GM12878 (cell line): ENCODE measurements at regions not wholly inside any gene's neighbourhood (a gene's known extent, or its start where the extent isn't known, plus 50 kb on each side); places are given as distances from the start of the nearest gene placed in this dataset.

ENCODE experiments used
- ATAC-seq: fragments of 200-7000 bp; cut with Tn5 transposase; 3 replicates; pipeline ENCODE4 v1.9.1; 2020; ENCODE audit warnings: mild to moderate bottlenecking, moderate library complexity
- BruUV-seq: library from RNA; stranded (reverse); fragments of 400-500 nt; replicated peaks from 2 replicates; lab custom pipeline; 2021; lab: Mats Ljungman, UMichigan
- CTCF ChIA-PET: fragments of 300-600 bp; sonication (Branson Sonifier 250); formaldehyde crosslinking; extraction: SDS; loops from one replicate; lab custom pipeline; 2021; ENCODE audit warnings: inconsistent platforms; lab: Yijun Ruan, JAX
- POLR2A ChIA-PET: fragments of 350-600 bp; formaldehyde crosslinking; extraction: SDS; loops from one replicate; lab custom pipeline; 2021; ENCODE audit warnings: inconsistent platforms; lab: Charles Lee
- RAD21 ChIA-PET: fragments of 300-600 bp; sonication (Branson Sonifier 250); formaldehyde crosslinking; loops from one replicate; lab custom pipeline; 2023; ENCODE audit warnings: antibody characterized with exemption; ENCODE audit not compliant: unreplicated experiment; lab: Charles Lee
- SMC1A ChIA-PET: fragments of 300-600 bp; sonication (Branson Sonifier 250); formaldehyde crosslinking; loops from one replicate; lab custom pipeline; 2023; ENCODE audit not compliant: unreplicated experiment, uncharacterized antibody; lab: Charles Lee
- DNase-seq: peaks from one replicate; pipeline ENCODE4 v3.0.0-alpha.2; 2011; ENCODE audit warnings: low read depth, low spot score
- FAIRE-seq: peaks from 3 replicates; lab custom pipeline; 2011; peaks lifted over from hg19 to GRCh38; lab: Jason Lieb, UNC
- H2AFZ ChIP-seq: 2 replicates; pipeline ENCODE4 v1.6.0; 2011; ENCODE audit warnings: low read depth, low read length, control low read depth; ENCODE audit not compliant: control insufficient read depth
- H3K27ac ChIP-seq: 2 replicates; pipeline ENCODE4 v1.5.1; 2011; ENCODE audit warnings: control low read depth; ENCODE audit not compliant: control insufficient read depth, insufficient read depth
- H3K27me3 ChIP-seq, 2 experiments: replicated peaks in 1 of 2; 2 replicates each; pipeline versions ENCODE4 v1.6.0 to v1.6.1; 2011; ENCODE audit warnings: low read length in 1 of 2; ENCODE audit not compliant: control insufficient read depth in 2 of 2, insufficient read depth in 2 of 2
- H3K36me3 ChIP-seq, 2 experiments: 2 replicates each; pipeline ENCODE4 v1.5.1; 2011; ENCODE audit warnings: low read length in 1 of 2; ENCODE audit not compliant: control insufficient read depth in 2 of 2, insufficient read depth in 2 of 2
- H3K4me1 ChIP-seq: 2 replicates; pipeline ENCODE4 v1.6.1; 2011; ENCODE audit warnings: mild to moderate bottlenecking, low read length, moderate library complexity, mixed read lengths; ENCODE audit not compliant: control insufficient read depth, insufficient read depth
- H3K4me2 ChIP-seq: 2 replicates; pipeline ENCODE4 v1.6.0; 2011; ENCODE audit warnings: control low read depth; ENCODE audit not compliant: control insufficient read depth, insufficient read depth
- H3K4me3 ChIP-seq: fragments of 200-600 bp; sonication (generic); 2 replicates; pipeline ENCODE4 v1.5.1; 2016
- H3K79me2 ChIP-seq: 2 replicates; pipeline ENCODE4 v1.6.0; 2011; ENCODE audit warnings: low read length; ENCODE audit not compliant: control insufficient read depth, insufficient read depth
- H3K9ac ChIP-seq: 2 replicates; pipeline ENCODE4 v1.8.0; 2011; ENCODE audit warnings: low read length, control low read depth, mixed read lengths; ENCODE audit not compliant: control insufficient read depth, insufficient read depth
- H3K9me3 ChIP-seq: replicated peaks from 3 replicates; pipeline ENCODE4 v1.5.1; 2011; ENCODE audit warnings: mild to moderate bottlenecking, low read length; ENCODE audit not compliant: control insufficient read depth, insufficient read depth
- H4K20me1 ChIP-seq: 2 replicates; pipeline ENCODE4 v1.6.0; 2011; ENCODE audit not compliant: control insufficient read depth, insufficient read depth
- BHLHE40 ChIP-seq, 2 experiments: fragments of 450-650 bp in 1 of 2; IDR thresholded peaks; 2 replicates each; pipeline ENCODE4 v1.6.1; 2011 to 2017; ENCODE audit warnings: low read depth in 2 of 2, borderline replicate concordance in 1 of 2, improper control_type of control experiment in 1 of 2, low read length in 1 of 2, mild to moderate bottlenecking in 1 of 2
- CBX5 ChIP-seq: sonication (generic); IDR thresholded peaks from 2 replicates; pipeline ENCODE4 v1.6.1; 2016; ENCODE audit warnings: low read depth, moderate library complexity, mild to moderate bottlenecking, inconsistent platforms
- CEBPZ ChIP-seq: fragments of 150-350 bp; IDR thresholded peaks from 2 replicates; pipeline ENCODE4 v1.6.1; 2016; ENCODE audit warnings: low read depth, low read length
- E2F4 ChIP-seq: IDR thresholded peaks from 2 replicates; pipeline ENCODE4 v1.6.1; 2012; ENCODE audit warnings: low read depth, low read length, improper control_type of control experiment
- GATAD2B ChIP-seq: fragments of 450-650 bp; conservative IDR thresholded peaks from 2 replicates; pipeline ENCODE4 v1.6.1; 2017; ENCODE audit warnings: low read depth, mild to moderate bottlenecking, moderate library complexity
- NFYB ChIP-seq: IDR thresholded peaks from 2 replicates; pipeline ENCODE4 v1.6.1; 2011; ENCODE audit warnings: low read depth, mild to moderate bottlenecking, low read length, improper control_type of control experiment, moderate library complexity; ENCODE audit not compliant: insufficient read depth
- NRF1 ChIP-seq: conservative IDR thresholded peaks from 2 replicates; pipeline ENCODE4 v1.6.1; 2011; ENCODE audit warnings: mild to moderate bottlenecking, low read depth, low read length, improper control_type of control experiment
- RAD21 ChIP-seq: IDR thresholded peaks from 2 replicates; pipeline ENCODE4 v1.6.1; 2011; ENCODE audit warnings: mild to moderate bottlenecking, low read depth, low read length, moderate library complexity; ENCODE audit not compliant: insufficient read depth
- RUNX3 ChIP-seq: IDR thresholded peaks from 2 replicates; pipeline ENCODE4 v1.6.1; 2012; ENCODE audit warnings: low read length, inconsistent platforms
- SMAD5 ChIP-seq: IDR thresholded peaks from 2 replicates; pipeline ENCODE4 v1.6.1; 2016; ENCODE audit warnings: antibody characterized with exemption, low read depth
- SP1 ChIP-seq: IDR thresholded peaks from one replicate; pipeline ENCODE4 v1.6.1; 2011; ENCODE audit warnings: low read depth, low read length
- TCF3 ChIP-seq: IDR thresholded peaks from 2 replicates; pipeline ENCODE4 v1.6.1; 2012; ENCODE audit warnings: low read depth, mild to moderate bottlenecking, low read length, borderline replicate concordance; ENCODE audit not compliant: insufficient read depth
- YBX1 ChIP-seq: fragments of 450-650 bp; IDR thresholded peaks from 2 replicates; pipeline ENCODE4 v1.6.1; 2016; ENCODE audit warnings: antibody characterized with exemption
- ZNF274 ChIP-seq: IDR thresholded peaks from one replicate; pipeline ENCODE4 v1.8.0; 2011; ENCODE audit not compliant: insufficient read length, insufficient read depth
- WGBS: methylation state at CpG from one replicate; pipeline ENCODE4 v1.1.6; 2016; ENCODE audit warnings: low lambda C conversion rate; ENCODE audit not compliant: insufficient replicate concordance, insufficient coverage; ENCODE audit errors: missing lambda C conversion rate; 5-methylcytosine and 5-hydroxymethylcytosine counted together
- in situ Hi-C: fragments of 300-500 bp; cut with MboI; formaldehyde crosslinking; loops from 9 replicates; pipeline ENCODE4 v1.14.3; 2018; ENCODE audit warnings: mixed read lengths
- intact Hi-C: fragments of 100-400 bp; cut with micrococcal nuclease; formaldehyde crosslinking; loops from one replicate; pipeline ENCODE4 v1.14.2; 2022; ENCODE audit not compliant: unreplicated experiment

- TF ChIP-seq E2F4, result no peak
- TF ChIP-seq YBX1, result no peak
These were observed 237.7 kb downstream of the DLL1 start (continued) for GRCh38 chr6:170052991-170053821.

GRCh38 chr6:170051229-170052172, 239.4 kb downstream of the DLL1 start:
- Histone ChIP-seq H4K20me1 (no peaks in the 10 kb centered on the region), H3K9me3 (no peaks in the 10 kb centered on the region; the same call in 2 of the 3 replicates), H3K4me1 (no peaks in the 10 kb centered on the region), H3K79me2 (no peaks in the 10 kb centered on the region), H3K27me3 (no peaks in the 10 kb centered on the region), H3K36me3 (no peaks in the 10 kb centered on the region), H3K4me2 (no peak overlapping the region), H3K9ac (no peak overlapping the region), H3K4me3 (no peak overlapping the region), H2AFZ (no peak overlapping the region), H3K27ac (no peak overlapping the region)
- intact Hi-C loops, result no loop called here
- no peak for FAIRE-seq
- no peak for TF ChIP-seq BHLHE40 (IDR thresholded peaks at IDR 0.05; ENCODE audit: borderline replicate concordance in 1 of 2, low read depth in 2 of 2, low read length in 1 of 2)
- TF ChIP-seq NRF1, result no peak
- no peak for TF ChIP-seq RUNX3
- TF ChIP-seq RAD21, result no peak
- TF ChIP-seq CEBPZ, result no peak
- TF ChIP-seq TCF3, result no peak
- no peak for TF ChIP-seq ZNF274
- TF ChIP-seq GATAD2B, result no peak
- no peak for TF ChIP-seq CBX5
- TF ChIP-seq SMAD5, result no peak
- no peak for TF ChIP-seq NFYB
- no peak for TF ChIP-seq SP1
- in situ Hi-C loops, result no loop called here
- BruUV-seq, result no TSS peak
- ChIA-PET POLR2A (interaction anchor here (0.6 kb wide), 1 partner anchor 468 kb away, joined by 3 read pairs; no protein-coding TSS in a partner anchor), SMC1A (no interaction called here), CTCF (no interaction called here), RAD21 (no interaction called here)
- no peak for DNase-seq
- ATAC-seq, result no peak
- 55% methylated on average over 28 of the region's 30 CpGs for WGBS
